Peyer's patch (tissue), 4 donors: ENCODE measurements at regions not wholly inside any gene's neighbourhood (a gene's known extent, or its start where the extent isn't known, plus 50 kb on each side); places are given as distances from the start of the nearest gene placed in this dataset.

Source experiments
- DNase-seq, 3 donors: peaks; one replicate each; pipeline ENCODE4 v3.0.0-alpha.2; 2017 to 2019
- H3K27ac ChIP-seq, 4 donors: fragments of 200-600 bp; sonication (generic); one replicate each; pipeline ENCODE4 v1.5.1; 2016 to 2019
- H3K27me3 ChIP-seq, 2 donors: fragments of 200-600 bp; sonication (generic); one replicate each; pipeline ENCODE4 v1.5.1; 2019
- H3K36me3 ChIP-seq, 3 donors: fragments of 200-600 bp; sonication (generic); one replicate each; pipeline ENCODE4 v1.5.1; 2016 to 2019
- H3K4me1 ChIP-seq, 4 donors: fragments of 200-600 bp; sonication (generic); one replicate each; pipeline ENCODE4 v1.5.1; 2016 to 2019
- H3K4me3 ChIP-seq, 4 donors: fragments of 200-600 bp; sonication (generic); 1 replicate in 3 of 4; 2 replicates in 1 of 4; pipeline ENCODE4 v1.5.1; 2016 to 2019; ENCODE audit warnings: mild to moderate bottlenecking in 1 of 4
- H3K9me3 ChIP-seq, 4 donors: fragments of 200-600 bp; sonication (generic); one replicate each; pipeline ENCODE4 v1.5.1; 2016 to 2019; ENCODE audit warnings: mild to moderate bottlenecking in 1 of 4
- POLR2A ChIP-seq, 2 donors: fragments of 450-650 bp; IDR thresholded peaks; one replicate each; pipeline ENCODE4 v1.5.1; 2017; ENCODE audit warnings: antibody characterized with exemption in 2 of 2, mild to moderate bottlenecking in 2 of 2, moderate library complexity in 2 of 2
- TF ChIP-seq, protein P1 (sequence below), 6 experiments: fragments of 450-650 bp in 4 of 6; fragments of 200-600 bp in 2 of 6; sonication (generic) in 1 of 6; IDR thresholded peaks; one replicate each; pipeline ENCODE4 v1.5.1; 2017 to 2019; ENCODE audit warnings: antibody characterized with exemption in 6 of 6, mild to moderate bottlenecking in 3 of 6, moderate library complexity in 1 of 6

GRCh38 chr3:4231041-4231440 lies 72.1 kb upstream of the SETMAR start:
- H3K27me3 ChIP-seq, result no peaks in the 10 kb centered on the region
- no peak for DNase-seq
- no peak for TF ChIP-seq POLR2A (IDR thresholded peaks at IDR 0.05)
- no peak overlapping the region for H3K4me3 ChIP-seq
- no peaks in the 10 kb centered on the region for H3K9me3 ChIP-seq
- no peaks in the 10 kb centered on the region for H3K36me3 ChIP-seq
- no peak overlapping the region for H3K27ac ChIP-seq
- no peaks in the 10 kb centered on the region for H3K4me1 ChIP-seq

DNA sequence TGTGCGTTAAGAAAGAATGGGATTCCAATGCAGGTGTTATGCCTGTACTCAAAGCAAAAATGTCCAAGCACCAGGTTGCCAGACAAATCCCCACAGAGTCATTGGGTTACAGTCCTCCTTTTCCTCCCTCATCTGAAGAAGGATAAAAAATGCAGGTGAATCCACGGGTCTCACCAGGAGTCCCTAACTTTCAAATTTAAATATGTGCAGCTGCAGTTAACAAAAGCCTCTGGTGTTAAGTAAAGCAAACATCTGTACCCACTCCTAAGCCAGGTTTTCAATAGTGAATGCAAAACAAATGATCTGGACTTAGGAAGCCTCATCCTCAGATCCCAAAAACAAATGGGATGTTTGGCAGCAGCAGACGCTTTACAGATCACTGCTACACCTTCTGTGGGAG lies 70.4 kb upstream of the SETMAR start:
- H3K4me3 ChIP-seq, result no peak overlapping the region
- H3K27me3 ChIP-seq, result no peaks in the 10 kb centered on the region
- H3K4me1 ChIP-seq, result no peaks in the 10 kb centered on the region
- H3K9me3 ChIP-seq, result no peaks in the 10 kb centered on the region
- no peaks in the 10 kb centered on the region for H3K36me3 ChIP-seq
- no peak overlapping the region for H3K27ac ChIP-seq
- no peak for DNase-seq
- no peak for TF ChIP-seq POLR2A (IDR thresholded peaks at IDR 0.05)
- TF ChIP-seq, protein P1, sequence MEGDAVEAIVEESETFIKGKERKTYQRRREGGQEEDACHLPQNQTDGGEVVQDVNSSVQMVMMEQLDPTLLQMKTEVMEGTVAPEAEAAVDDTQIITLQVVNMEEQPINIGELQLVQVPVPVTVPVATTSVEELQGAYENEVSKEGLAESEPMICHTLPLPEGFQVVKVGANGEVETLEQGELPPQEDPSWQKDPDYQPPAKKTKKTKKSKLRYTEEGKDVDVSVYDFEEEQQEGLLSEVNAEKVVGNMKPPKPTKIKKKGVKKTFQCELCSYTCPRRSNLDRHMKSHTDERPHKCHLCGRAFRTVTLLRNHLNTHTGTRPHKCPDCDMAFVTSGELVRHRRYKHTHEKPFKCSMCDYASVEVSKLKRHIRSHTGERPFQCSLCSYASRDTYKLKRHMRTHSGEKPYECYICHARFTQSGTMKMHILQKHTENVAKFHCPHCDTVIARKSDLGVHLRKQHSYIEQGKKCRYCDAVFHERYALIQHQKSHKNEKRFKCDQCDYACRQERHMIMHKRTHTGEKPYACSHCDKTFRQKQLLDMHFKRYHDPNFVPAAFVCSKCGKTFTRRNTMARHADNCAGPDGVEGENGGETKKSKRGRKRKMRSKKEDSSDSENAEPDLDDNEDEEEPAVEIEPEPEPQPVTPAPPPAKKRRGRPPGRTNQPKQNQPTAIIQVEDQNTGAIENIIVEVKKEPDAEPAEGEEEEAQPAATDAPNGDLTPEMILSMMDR (IDR thresholded peaks at IDR 0.05), result no peak

DNA sequence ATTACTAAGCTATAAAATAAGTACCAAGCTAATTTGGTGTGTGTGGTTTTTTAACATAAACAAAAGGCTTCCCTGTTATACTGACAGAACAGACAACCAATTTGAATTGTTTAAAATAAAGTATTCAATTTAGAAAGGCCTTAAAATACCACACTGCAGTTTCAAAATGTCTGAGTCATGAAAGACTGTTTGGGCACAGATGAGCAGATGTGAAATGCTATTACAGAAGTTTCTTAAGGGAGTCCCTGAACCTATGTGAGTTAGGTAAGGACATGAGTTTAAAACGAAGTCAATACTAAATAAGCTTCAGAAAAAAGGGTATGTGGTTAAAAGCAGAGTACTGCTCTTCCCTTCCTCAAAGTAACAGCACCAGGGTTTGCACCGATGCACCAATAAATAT lies 69.7 kb upstream of the SETMAR start:
- no peaks in the 10 kb centered on the region for H3K27me3 ChIP-seq
- H3K27ac ChIP-seq, result no peak overlapping the region
- no peaks in the 10 kb centered on the region for H3K9me3 ChIP-seq
- H3K4me3 ChIP-seq, result no peak overlapping the region
- no peak for DNase-seq
- H3K4me1 ChIP-seq, result no peaks in the 10 kb centered on the region
- no peaks in the 10 kb centered on the region for H3K36me3 ChIP-seq
- TF ChIP-seq, protein P1 (IDR thresholded peaks at IDR 0.05), result no peak
- TF ChIP-seq POLR2A (IDR thresholded peaks at IDR 0.05), result no peak

DNA sequence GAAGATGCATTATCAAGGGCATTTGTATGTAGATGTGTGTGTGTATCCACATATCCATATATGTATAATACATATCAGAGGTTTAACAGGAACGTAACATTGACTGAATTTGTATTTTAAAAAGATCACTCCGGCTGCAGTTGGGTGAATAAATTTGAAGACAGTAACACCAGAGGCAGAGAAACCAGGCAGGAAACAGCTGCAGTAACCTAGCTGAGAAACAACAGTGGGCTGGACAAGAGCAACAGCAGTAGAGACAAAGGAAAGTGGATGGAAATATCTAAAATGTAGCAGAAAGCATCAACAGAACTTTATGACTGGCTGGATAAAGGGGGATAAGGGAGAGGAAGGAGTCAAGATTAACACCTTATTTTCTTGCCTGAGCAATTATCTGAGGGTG lies 68.3 kb upstream of the SETMAR start:
- H3K36me3 ChIP-seq, result no peaks in the 10 kb centered on the region
- H3K9me3 ChIP-seq, result no peaks in the 10 kb centered on the region
- TF ChIP-seq POLR2A (IDR thresholded peaks at IDR 0.05), result no peak
- TF ChIP-seq, protein P1 (IDR thresholded peaks at IDR 0.05), result no peak

DNA sequence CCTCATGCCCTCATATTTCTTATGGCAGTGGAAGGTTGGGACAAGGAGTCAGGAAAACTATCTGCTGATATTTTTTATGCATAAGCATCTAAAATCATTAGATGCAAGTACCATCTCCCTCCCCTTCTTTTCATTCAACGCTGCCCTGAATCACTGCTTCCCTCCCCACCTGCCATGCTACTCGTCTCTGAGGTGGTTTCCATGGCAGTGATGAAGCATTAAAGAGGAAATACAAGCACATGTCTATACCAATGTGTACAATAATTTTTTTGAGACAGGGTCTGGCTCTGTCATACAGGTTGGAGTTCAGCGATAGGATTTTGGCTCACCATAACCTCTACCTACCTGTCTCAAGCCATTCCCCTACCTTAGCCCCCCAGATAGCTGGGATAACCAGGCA lies 67.5 kb upstream of the SETMAR start:
- H3K27ac ChIP-seq, result no peak overlapping the region
- H3K36me3 ChIP-seq, result no peaks in the 10 kb centered on the region
- no peak overlapping the region for H3K4me3 ChIP-seq
- no peak for DNase-seq
- TF ChIP-seq POLR2A (IDR thresholded peaks at IDR 0.05), result no peak
- TF ChIP-seq, protein P1 (IDR thresholded peaks at IDR 0.05), result no peak
- H3K9me3 ChIP-seq, result no peaks in the 10 kb centered on the region
- no peaks in the 10 kb centered on the region for H3K27me3 ChIP-seq
- no peaks in the 10 kb centered on the region for H3K4me1 ChIP-seq

More for the DNA sequence above, 68.3 kb upstream of the SETMAR start:
- Histone ChIP-seq H3K27me3 (no peaks in the 10 kb centered on the region), H3K4me3 (no peak overlapping the region), H3K4me1 (no peaks in the 10 kb centered on the region), H3K27ac (no peak overlapping the region)
- DNase-seq, result no peak

GRCh38 chr3:4241595-4242170 lies 61.5 kb upstream of the SETMAR start:
- no peak overlapping the region for H3K27ac ChIP-seq
- no peaks in the 10 kb centered on the region for H3K4me1 ChIP-seq
- TF ChIP-seq, protein P1 (IDR thresholded peaks at IDR 0.05), result no peak
- TF ChIP-seq POLR2A (IDR thresholded peaks at IDR 0.05), result no peak
- no peaks in the 10 kb centered on the region for H3K27me3 ChIP-seq
- no peaks in the 10 kb centered on the region for H3K9me3 ChIP-seq
- DNase-seq, result no peak
- H3K36me3 ChIP-seq, result no peaks in the 10 kb centered on the region
- no peak overlapping the region for H3K4me3 ChIP-seq
